ENCODE measurements at regions not wholly inside any gene's neighbourhood (a gene's known extent, or its start where the extent isn't known, plus 50 kb on each side); places are given as distances from the start of the nearest gene placed in this dataset.

DNA sequence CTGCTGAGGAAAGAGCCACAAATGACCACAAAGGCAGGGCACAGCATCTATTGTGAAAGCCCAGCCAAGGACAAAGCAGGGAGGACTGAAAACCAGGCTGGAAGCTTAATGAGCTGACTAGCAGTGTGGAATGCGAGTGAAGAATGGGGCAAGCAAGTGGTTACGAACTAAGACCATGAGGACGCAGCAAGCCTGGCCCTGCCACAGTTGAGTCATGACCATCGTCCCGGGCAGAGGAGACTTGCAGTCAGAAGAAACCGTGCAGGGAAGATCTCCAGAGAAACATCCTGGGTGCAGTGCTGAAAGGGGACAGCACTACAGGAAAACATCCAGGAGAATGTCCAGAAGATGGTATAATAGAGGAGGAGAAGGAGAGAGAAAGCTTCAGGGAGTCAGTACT lies 120.5 kb upstream of the GYPC start:
- TF ChIP-seq, protein P1, sequence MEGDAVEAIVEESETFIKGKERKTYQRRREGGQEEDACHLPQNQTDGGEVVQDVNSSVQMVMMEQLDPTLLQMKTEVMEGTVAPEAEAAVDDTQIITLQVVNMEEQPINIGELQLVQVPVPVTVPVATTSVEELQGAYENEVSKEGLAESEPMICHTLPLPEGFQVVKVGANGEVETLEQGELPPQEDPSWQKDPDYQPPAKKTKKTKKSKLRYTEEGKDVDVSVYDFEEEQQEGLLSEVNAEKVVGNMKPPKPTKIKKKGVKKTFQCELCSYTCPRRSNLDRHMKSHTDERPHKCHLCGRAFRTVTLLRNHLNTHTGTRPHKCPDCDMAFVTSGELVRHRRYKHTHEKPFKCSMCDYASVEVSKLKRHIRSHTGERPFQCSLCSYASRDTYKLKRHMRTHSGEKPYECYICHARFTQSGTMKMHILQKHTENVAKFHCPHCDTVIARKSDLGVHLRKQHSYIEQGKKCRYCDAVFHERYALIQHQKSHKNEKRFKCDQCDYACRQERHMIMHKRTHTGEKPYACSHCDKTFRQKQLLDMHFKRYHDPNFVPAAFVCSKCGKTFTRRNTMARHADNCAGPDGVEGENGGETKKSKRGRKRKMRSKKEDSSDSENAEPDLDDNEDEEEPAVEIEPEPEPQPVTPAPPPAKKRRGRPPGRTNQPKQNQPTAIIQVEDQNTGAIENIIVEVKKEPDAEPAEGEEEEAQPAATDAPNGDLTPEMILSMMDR (IDR thresholded peaks at IDR 0.05): no peak
- TF ChIP-seq ZFX (IDR thresholded peaks at IDR 0.05; ENCODE audit: borderline replicate concordance): no peak

Data from 22Rv1 (cell line).